Hematopoietic multipotent progenitor cell treated with erythropoietin and hydrocortisone succinate and interleukin-3 and kit ligand, for 4 days (in vitro differentiated cells): ENCODE measurements at regions not wholly inside any gene's neighbourhood (a gene's known extent, or its start where the extent isn't known, plus 50 kb on each side); places are given as distances from the start of the nearest gene placed in this dataset.
A peak's percentile ranks its signal among the peaks of the same experiment; 100 is the strongest.
"Not testable (repeated sequence)": the region's sequence is repeated elsewhere in the genome, so short reads cannot be mapped to it uniquely, and the experiment has no call there.

Experiments used
- DNase-seq: peaks from one replicate; pipeline ENCODE4 v3.0.0-alpha.2; 2015

DNA sequence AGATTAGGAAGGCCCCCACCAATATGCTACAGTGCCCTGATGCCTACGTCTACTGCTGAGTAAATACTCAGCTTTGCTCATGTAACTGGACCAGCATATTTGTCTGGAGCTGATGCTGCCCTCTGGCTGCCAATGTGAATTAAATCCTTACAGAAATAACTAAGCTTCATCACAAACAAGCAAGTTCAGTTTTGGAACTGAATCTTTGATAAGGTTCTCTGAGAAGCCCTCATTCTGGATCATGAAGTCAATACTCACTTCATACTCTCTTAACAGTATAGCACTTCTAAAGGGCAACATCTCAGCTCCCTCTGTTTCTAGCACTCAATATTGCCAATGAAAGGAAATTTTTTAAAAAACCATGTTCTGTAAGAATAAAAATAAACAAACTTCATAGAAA is 246.7 kb downstream of the ETV1 start:
- peak; percentile 49 for DNase-seq

DNA sequence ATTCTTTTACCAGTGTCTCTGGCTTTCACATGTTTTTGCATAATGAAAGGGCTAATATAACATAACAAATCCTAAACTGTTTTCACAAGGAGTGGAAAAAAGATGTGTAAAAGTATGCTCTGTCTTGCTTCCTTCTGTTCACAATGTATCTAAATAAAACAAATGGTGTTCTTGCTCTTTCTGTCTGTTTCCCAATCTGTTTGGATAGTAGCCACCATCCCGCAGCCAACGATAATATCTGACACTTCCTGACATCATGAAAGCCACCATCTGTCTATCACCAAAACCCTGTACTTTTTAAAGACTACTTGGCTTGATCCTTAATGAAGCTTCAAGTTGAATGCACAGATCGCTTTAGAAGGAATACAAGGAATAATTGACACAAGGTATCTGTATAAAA is 246.2 kb downstream of the ETV1 start:
- DNase-seq: peak; percentile 8

- DNase-seq: no peak
Measured at GRCh38 chr7:13745530-13745929, 243.9 kb downstream of the ETV1 start.

DNA sequence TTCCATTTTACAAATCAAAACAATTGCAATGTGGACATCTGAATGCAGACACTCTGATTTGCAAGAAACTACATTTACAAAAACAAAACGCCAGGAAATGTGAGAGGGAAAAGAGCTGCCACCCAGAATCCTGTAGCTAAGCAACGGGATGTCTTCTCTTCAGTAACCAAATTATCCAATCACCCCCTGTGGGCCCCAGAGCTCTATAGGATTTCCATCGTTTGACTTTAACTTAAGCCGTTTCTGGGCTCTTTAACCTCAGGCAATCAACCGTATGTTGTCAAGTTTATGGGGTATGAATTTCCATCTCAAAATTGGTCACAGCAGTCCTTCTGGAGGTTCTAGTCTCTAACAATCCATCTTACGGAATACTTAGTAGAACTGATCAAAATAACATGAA is 240.5 kb downstream of the ETV1 start:
- DNase-seq: no peak

GRCh38 chr7:13749636-13750035 is 239.8 kb downstream of the ETV1 start:
- DNase-seq: no peak

DNA sequence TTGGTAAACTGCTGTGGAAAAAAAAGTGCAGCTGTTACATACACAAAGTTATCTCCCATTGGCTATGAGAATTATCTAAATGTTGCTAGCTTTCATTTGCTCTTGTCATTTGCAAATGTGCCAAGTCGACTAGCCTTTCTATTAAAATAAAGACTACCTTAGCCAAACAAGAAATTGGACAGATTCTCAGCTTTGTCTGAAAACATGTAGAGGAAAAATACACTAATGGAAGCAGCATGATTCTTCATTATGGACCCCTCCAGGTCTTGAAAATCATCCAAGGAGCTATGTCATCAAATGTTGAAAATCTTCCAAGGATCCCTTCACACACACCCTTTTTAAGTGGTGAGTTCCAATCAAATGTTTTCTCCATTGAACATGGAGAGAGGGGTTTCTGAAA is 237.7 kb downstream of the ETV1 start:
- no peak for DNase-seq

DNA sequence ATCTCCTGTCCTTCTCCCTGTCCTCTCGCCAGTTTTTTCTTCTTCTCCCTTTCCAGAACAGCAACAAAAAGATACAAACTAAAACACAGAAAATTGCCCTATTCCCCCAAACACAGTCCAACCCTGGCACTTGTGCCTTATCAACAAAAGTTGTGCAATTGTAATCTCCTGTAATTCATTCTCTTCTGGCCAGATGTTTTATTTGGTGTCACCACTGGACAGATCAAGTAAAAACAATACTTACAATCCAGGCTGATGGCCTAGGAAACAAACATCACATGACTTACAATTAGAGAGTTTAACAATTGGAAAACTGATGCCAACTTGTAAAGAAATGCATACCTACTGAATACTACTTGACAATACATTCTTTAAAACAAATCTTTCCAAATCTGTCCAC is 231.6 kb downstream of the ETV1 start:
- no peak for DNase-seq

- not testable (repeated sequence) for DNase-seq
Measured at GRCh38 chr7:13765853-13766252, 223.6 kb downstream of the ETV1 start.

GRCh38 chr7:13770305-13770704 is 219.2 kb downstream of the ETV1 start:
- DNase-seq: no peak

GRCh38 chr7:13774976-13775375 is 214.5 kb downstream of the ETV1 start:
- no peak for DNase-seq

DNA sequence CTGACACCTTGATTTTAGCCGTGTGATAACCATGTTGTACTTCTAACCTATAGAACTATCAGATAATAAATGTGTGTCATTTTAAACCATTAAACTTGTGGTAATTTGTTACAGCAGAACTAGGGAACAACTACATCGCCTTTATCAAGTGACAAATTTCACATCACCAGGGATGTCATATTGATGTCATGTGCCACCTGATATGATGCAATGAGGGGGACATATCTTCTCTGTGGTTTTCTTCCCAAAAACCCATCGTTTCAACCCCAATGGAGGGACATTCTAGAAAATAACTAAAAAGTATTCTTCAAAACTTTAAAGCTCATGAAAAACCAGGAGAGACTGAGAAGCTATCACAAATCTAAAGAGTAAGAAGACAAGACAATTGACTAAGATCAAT is 212.2 kb downstream of the ETV1 start:
- DNase-seq: no peak

- DNase-seq: peak; percentile 1
Measured at GRCh38 chr7:13778967-13779366, 210.5 kb downstream of the ETV1 start.

GRCh38 chr7:13790611-13791010 is 198.9 kb downstream of the ETV1 start:
- no peak for DNase-seq

GRCh38 chr7:13792208-13792607 is 197.3 kb downstream of the ETV1 start:
- DNase-seq: no peak

DNA sequence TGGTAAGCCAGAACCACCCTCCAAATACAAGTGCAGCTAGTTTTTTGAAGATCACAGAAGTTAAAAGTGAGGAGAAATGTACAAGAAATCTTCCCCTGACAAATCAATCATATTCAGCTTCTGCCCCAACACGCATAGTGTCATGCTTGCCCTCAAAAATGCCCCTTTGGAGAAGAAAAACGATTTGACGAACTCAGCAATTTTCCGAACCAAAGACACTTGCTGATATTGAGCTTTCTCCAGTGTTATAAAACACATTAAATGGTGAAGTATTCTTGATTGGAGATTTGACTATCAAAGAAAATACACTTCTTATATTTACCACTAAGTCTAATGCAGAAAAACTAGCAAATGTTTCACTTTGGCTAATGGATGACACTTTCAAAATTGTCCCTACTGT is 195.5 kb downstream of the ETV1 start:
- DNase-seq: no peak

GRCh38 chr7:13794581-13794980 is 194.9 kb downstream of the ETV1 start:
- DNase-seq: no peak

- DNase-seq: no peak
Measured at GRCh38 chr7:13797545-13797944, 191.9 kb downstream of the ETV1 start.

DNA sequence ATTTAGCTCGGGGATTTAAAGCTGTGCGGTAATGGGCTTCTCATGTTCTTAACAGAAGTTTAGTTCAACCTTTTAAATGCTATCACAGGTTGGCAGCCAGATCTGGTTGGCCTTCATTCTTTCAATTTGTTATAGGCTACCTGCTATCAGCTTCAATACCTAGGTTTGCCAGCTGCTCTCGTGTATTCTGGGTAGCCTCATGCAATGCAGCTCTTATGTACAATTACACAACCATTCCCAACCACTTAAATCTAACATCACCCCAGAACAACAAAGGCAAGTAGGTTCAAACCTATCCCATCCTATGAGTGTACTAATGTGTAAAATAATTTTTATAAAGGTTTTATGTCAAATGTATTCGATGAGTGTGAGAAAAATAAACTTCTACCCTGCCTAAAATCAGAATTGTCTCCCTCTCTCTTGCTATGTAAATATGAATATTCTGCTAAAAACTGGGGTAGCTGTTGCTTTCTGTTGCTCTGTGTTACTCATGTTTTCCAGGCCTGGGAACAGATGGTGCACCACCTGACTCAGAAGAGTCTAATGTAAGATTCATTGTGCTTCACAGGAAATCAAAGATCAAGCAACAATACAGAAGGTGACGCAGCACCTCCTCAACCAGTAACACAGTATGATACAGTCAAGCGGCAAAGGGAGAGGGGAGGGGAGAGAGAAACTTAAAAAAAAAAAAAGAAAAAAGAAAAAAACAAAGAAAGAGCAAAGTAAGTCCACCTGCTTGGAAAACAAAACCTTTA is 188.6 kb downstream of the ETV1 start:
- no peak for DNase-seq

- no peak for DNase-seq
Measured at GRCh38 chr7:13801669-13802068, 187.8 kb downstream of the ETV1 start.

DNA sequence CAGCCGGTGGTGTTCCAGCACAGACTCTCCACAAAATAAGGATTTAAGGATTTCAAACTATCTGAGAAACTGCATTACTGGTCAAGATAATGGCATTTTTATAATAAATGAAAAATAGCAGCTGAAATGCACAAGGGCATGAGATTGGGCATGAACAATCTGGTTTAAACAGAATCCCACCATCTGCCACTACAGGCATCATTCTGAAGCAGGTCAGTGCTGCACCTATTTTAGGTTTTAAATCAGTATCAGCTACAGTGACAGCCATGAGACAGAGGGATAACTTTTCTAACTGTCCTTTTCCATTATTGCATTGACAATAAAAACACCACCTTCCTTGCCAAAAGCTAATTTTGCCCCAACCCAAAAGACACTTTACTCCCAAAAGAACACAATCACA is 186.8 kb downstream of the ETV1 start:
- no peak for DNase-seq

DNA sequence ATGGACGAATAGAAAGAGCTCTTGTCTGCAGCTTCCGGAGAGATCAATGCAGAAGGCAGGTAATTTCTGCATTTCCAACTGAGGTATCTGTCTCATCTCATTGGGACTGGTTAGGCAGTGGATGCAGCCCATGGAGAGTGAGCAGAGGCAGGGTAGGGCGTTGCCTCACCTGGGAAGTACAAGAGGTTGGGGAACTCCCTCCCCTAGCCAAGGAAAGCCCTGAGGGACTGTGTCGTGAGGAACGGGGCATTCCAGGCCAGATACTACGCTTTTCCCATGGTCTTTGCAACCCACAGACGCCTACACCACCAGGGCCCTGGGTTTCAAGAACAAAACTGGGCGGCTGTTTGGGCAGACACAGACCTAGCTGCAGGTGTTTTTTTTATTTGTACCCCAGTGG is 186.3 kb downstream of the ETV1 start:
- DNase-seq: no peak

DNA sequence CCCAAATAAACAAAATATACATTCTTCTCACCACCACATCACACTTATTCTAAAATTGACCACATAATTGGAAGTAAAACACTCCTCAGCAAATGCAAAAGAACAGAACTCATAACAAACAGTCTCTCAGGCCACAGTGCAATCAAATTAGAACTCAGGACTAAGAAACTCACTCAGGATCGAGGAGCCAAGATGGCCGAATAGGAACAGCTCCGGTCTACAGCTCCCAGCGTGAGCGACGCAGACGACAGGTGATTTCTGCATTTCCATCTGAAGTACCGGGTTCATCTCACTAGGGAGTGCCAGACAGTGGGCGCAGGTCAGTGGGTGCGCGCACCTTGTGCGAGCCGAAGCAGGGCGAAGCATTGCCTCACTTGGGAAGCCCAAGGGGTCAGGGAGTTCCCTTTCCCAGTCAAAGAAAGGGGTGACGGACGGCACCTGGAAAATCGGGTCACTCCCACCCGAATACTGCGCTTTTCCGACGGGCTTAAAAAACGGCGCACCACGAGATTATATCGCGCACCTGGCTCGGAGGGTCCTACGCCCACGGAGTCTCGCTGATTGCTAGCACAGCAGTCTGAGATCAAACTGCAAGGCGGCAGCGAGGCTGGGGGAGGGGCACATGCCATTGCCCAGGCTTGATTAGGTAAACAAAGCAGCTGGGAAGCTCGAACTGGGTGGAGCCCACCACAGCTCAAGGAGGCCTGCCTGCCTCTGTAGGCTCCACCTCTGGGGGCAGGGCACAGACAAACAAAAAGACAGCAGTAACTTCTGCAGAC is 183.2 kb downstream of the ETV1 start:
- not testable (repeated sequence) for DNase-seq

- DNase-seq: not testable (repeated sequence)
Measured at GRCh38 chr7:13817230-13817629, 172.2 kb downstream of the ETV1 start.

- DNase-seq: no peak
Measured at GRCh38 chr7:13821152-13821787, 168.2 kb downstream of the ETV1 start.
